Anterior cingulate cortex (tissue), 58 donors: ENCODE measurements at regions not wholly inside any gene's neighbourhood (a gene's known extent, or its start where the extent isn't known, plus 50 kb on each side); places are given as distances from the start of the nearest gene placed in this dataset.

Experiments
- DNase-seq, 58 donors: peaks; one replicate each; lab custom pipeline; 2025; lab: John Stamatoyannopoulos, UW

- DNase-seq = no peak
Observed at GRCh38 chr3:31043184-31043819, 148.8 kb upstream of the GADL1 start.

- no peak for DNase-seq
Observed at GRCh38 chr3:31047673-31048072, 153.2 kb upstream of the GADL1 start.

GRCh38 chr3:31048143-31048542 is 153.7 kb upstream of the GADL1 start:
- DNase-seq = no peak

GRCh38 chr3:31050296-31050695 is 155.8 kb upstream of the GADL1 start:
- no peak for DNase-seq

GRCh38 chr3:31051226-31051625 is 156.8 kb upstream of the GADL1 start:
- no peak for DNase-seq

GRCh38 chr3:31053299-31053698 is 158.8 kb upstream of the GADL1 start:
- no peak for DNase-seq

- no peak for DNase-seq
Observed at GRCh38 chr3:31054032-31054431, 159.6 kb upstream of the GADL1 start.

GRCh38 chr3:31055757-31056156 is 161.3 kb upstream of the GADL1 start:
- DNase-seq = no peak

- DNase-seq = no peak
Observed at GRCh38 chr3:31057891-31058290, 163.4 kb upstream of the GADL1 start.

- no peak for DNase-seq
Observed at GRCh38 chr3:31064021-31064420, 169.6 kb upstream of the GADL1 start.

GRCh38 chr3:31065765-31066164 is 171.3 kb upstream of the GADL1 start:
- DNase-seq = no peak

GRCh38 chr3:31067004-31067403 is 172.5 kb upstream of the GADL1 start:
- no peak for DNase-seq

GRCh38 chr3:31075471-31075870 is 181.0 kb upstream of the GADL1 start:
- no peak for DNase-seq

- no peak for DNase-seq
Observed at GRCh38 chr3:31075876-31076275, 181.4 kb upstream of the GADL1 start.

- DNase-seq = peak in 6 of 58 donors; percentile 1 to 28 (median 7)
Observed at GRCh38 chr3:31077021-31077601, 182.7 kb upstream of the GADL1 start.

- DNase-seq = no peak
Observed at GRCh38 chr3:31077826-31078225, 183.4 kb upstream of the GADL1 start.

GRCh38 chr3:31079689-31080088 is 185.2 kb upstream of the GADL1 start:
- DNase-seq = no peak

- no peak for DNase-seq
Observed at GRCh38 chr3:31081018-31081662, 186.7 kb upstream of the GADL1 start.

- DNase-seq = no peak
Observed at GRCh38 chr3:31086148-31086547, 191.7 kb upstream of the GADL1 start.

- no peak for DNase-seq
Observed at GRCh38 chr3:31086698-31087097, 192.2 kb upstream of the GADL1 start.

GRCh38 chr3:31091748-31092147 is 197.3 kb upstream of the GADL1 start:
- DNase-seq = no peak
